Smooth muscle cell (in vitro differentiated cells): ENCODE measurements at regions not wholly inside any gene's neighbourhood (a gene's known extent, or its start where the extent isn't known, plus 50 kb on each side); places are given as distances from the start of the nearest gene placed in this dataset.
"Not testable (repeated sequence)": the region's sequence is repeated elsewhere in the genome, so short reads cannot be mapped to it uniquely, and the experiment has no call there.

Experiments used
- DNase-seq: peaks from one replicate; lab custom pipeline; 2025; ENCODE audit not compliant: unreplicated experiment; lab: John Stamatoyannopoulos, UW
- H2AFZ ChIP-seq: fragments of 200-600 bp; sonication (generic); 2 replicates; pipeline ENCODE4 v1.6.0; 2016; ENCODE audit warnings: antibody characterized with exemption, low read depth, mild to moderate bottlenecking
- H3F3A ChIP-seq: fragments of 200-600 bp; sonication (generic); 2 replicates; pipeline ENCODE4 v1.6.0; 2017; ENCODE audit warnings: antibody characterized with exemption, low read depth
- H3K27ac ChIP-seq: fragments of 200-600 bp; sonication (generic); 2 replicates; pipeline ENCODE4 v1.5.1; 2016; ENCODE audit warnings: low read depth, mild to moderate bottlenecking
- H3K27me3 ChIP-seq: fragments of 200-600 bp; sonication (generic); 2 replicates; pipeline ENCODE4 v1.6.1; 2016; ENCODE audit warnings: low read depth, mild to moderate bottlenecking
- H3K36me3 ChIP-seq: fragments of 200-600 bp; sonication (generic); 2 replicates; pipeline ENCODE4 v1.5.1; 2016; ENCODE audit warnings: low read depth
- H3K4me1 ChIP-seq: fragments of 200-600 bp; sonication (generic); 2 replicates; pipeline ENCODE4 v1.5.1; 2016; ENCODE audit warnings: low read depth
- H3K4me2 ChIP-seq: fragments of 200-600 bp; sonication (generic); 2 replicates; pipeline ENCODE4 v1.6.0; 2016; ENCODE audit warnings: mild to moderate bottlenecking
- H3K4me3 ChIP-seq: fragments of 200-600 bp; sonication (generic); 2 replicates; pipeline ENCODE4 v1.5.1; 2016; ENCODE audit warnings: mild to moderate bottlenecking
- H3K79me2 ChIP-seq: fragments of 200-600 bp; sonication (generic); 2 replicates; pipeline ENCODE4 v1.6.0; 2016; ENCODE audit warnings: low read depth, mild to moderate bottlenecking
- H3K9ac ChIP-seq: fragments of 200-600 bp; sonication (generic); 2 replicates; pipeline ENCODE4 v1.6.0; 2016; ENCODE audit warnings: low read depth
- H3K9me3 ChIP-seq: fragments of 200-600 bp; sonication (generic); replicated peaks from 2 replicates; pipeline ENCODE4 v1.5.1; 2016; ENCODE audit warnings: low read depth
- H4K20me1 ChIP-seq: fragments of 200-600 bp; sonication (generic); 2 replicates; pipeline ENCODE4 v1.6.0; 2016; ENCODE audit warnings: low read depth
- CTCF ChIP-seq: fragments of 200-600 bp; sonication (generic); IDR thresholded peaks from 2 replicates; pipeline ENCODE4 v1.5.1; 2017; ENCODE audit warnings: borderline replicate concordance, mild to moderate bottlenecking, antibody characterized with exemption; ENCODE audit not compliant: insufficient read depth, poor library complexity, severe bottlenecking
- WGBS: methylation state at CpG from one replicate; pipeline ENCODE4 v1.1.7; 2016; ENCODE audit warnings: low lambda C conversion rate; 5-methylcytosine and 5-hydroxymethylcytosine counted together

GRCh38 chr7:49099587-49100326, 175.4 kb downstream of the CDC14C start:
- H3K36me3 ChIP-seq, result no peaks in the 10 kb centered on the region
- no peak overlapping the region for H3K9ac ChIP-seq
- H3K9me3 ChIP-seq, result no peaks in the 10 kb centered on the region
- TF ChIP-seq CTCF, result peak; percentile 20
- H4K20me1 ChIP-seq, result no peaks in the 10 kb centered on the region
- no peaks in the 10 kb centered on the region for H3F3A ChIP-seq
- no peak overlapping the region for H3K27ac ChIP-seq
- DNase-seq, result no peak
- H3K79me2 ChIP-seq, result no peaks in the 10 kb centered on the region
- peaks cover 6% of the 10 kb centered on the region for H3K4me1 ChIP-seq
- H2AFZ ChIP-seq, result no peak overlapping the region
- no peaks in the 10 kb centered on the region for H3K27me3 ChIP-seq
- H3K4me2 ChIP-seq, result no peak overlapping the region
- WGBS, result 69% methylated on average over 5 of the region's 5 CpGs
- no peak overlapping the region for H3K4me3 ChIP-seq

- not testable (repeated sequence) for H3K27ac ChIP-seq, H2AFZ ChIP-seq, H3K4me3 ChIP-seq, H3K36me3 ChIP-seq, H3K4me2 ChIP-seq, H3K27me3 ChIP-seq, H3K79me2 ChIP-seq, H3K4me1 ChIP-seq, H3K9me3 ChIP-seq, H3F3A ChIP-seq, H3K9ac ChIP-seq, H4K20me1 ChIP-seq, DNase-seq
- 18% methylated on average over 8 of the region's 8 CpGs for WGBS
Observed at GRCh38 chr7:49100908-49101740, 176.8 kb downstream of the CDC14C start.

GRCh38 chr7:49102411-49102810, 178.1 kb downstream of the CDC14C start:
- Histone ChIP-seq H3K36me3 (no peaks in the 10 kb centered on the region), H3F3A (no peaks in the 10 kb centered on the region), H3K27me3 (no peaks in the 10 kb centered on the region), H3K4me3 (no peak overlapping the region), H2AFZ (no peak overlapping the region), H3K9ac (no peak overlapping the region), H3K9me3 (no peaks in the 10 kb centered on the region), H3K4me2 (no peak overlapping the region), H3K27ac (no peak overlapping the region), H4K20me1 (no peaks in the 10 kb centered on the region), H3K79me2 (no peaks in the 10 kb centered on the region), H3K4me1 (peaks cover 6% of the 10 kb centered on the region)
- WGBS, result 11% methylated on average over 1 of the region's 1 CpG
- no peak for TF ChIP-seq CTCF
- DNase-seq, result no peak

- Histone ChIP-seq H3K27me3 (no peaks in the 10 kb centered on the region), H3K4me2 (no peak overlapping the region), H3F3A (no peaks in the 10 kb centered on the region), H4K20me1 (no peaks in the 10 kb centered on the region), H3K4me1 (no peaks in the 10 kb centered on the region), H2AFZ (no peak overlapping the region), H3K9me3 (no peaks in the 10 kb centered on the region), H3K36me3 (no peaks in the 10 kb centered on the region), H3K27ac (no peak overlapping the region), H3K9ac (no peak overlapping the region), H3K79me2 (no peaks in the 10 kb centered on the region), H3K4me3 (no peak overlapping the region)
- no peak for DNase-seq
- 89% methylated on average over 1 of the region's 1 CpG for WGBS
- no peak for TF ChIP-seq CTCF
Observed at GRCh38 chr7:49111706-49112105, 187.4 kb downstream of the CDC14C start.
